ENCODE measurements at regions not wholly inside any gene's neighbourhood (a gene's known extent, or its start where the extent isn't known, plus 50 kb on each side); places are given as distances from the start of the nearest gene placed in this dataset.

DNA sequence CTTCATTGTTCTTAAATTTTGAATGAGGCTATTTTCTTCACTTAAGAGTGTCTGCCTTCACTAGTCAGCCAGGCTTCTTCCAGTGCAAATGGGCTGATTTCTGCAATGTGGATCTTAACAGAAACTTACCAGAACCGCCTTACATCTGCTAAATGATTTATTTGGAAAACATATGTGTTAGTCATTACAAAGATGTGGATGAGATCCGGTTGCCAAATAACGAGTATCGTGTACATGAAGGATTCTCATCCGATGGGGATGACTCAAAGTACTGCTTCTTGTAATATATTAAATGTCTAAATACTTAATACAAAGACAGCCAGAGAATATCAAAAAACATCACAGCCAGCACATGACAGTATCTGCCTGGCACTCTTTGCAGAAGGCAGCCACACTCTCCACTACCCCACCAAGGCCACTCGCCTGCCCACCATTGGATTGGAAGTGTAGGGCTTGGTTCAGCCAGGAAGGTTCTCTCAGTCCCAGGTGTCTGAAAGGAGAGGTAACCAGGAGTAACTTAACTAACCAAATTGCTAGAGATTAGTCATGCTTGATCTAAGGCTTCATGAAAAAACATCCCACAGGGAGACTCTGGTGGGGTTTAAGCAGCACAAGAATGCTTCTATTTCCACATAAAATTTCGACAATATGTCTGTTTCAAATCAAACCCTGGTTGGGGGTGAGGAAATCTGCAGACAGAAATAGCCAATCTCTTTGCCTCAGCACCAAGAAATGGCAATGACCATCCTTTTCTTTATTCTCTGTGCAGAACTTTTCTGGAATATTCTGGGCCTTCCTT lies 174.8 kb downstream of the GADD45G start:
- TF ChIP-seq, protein P1, sequence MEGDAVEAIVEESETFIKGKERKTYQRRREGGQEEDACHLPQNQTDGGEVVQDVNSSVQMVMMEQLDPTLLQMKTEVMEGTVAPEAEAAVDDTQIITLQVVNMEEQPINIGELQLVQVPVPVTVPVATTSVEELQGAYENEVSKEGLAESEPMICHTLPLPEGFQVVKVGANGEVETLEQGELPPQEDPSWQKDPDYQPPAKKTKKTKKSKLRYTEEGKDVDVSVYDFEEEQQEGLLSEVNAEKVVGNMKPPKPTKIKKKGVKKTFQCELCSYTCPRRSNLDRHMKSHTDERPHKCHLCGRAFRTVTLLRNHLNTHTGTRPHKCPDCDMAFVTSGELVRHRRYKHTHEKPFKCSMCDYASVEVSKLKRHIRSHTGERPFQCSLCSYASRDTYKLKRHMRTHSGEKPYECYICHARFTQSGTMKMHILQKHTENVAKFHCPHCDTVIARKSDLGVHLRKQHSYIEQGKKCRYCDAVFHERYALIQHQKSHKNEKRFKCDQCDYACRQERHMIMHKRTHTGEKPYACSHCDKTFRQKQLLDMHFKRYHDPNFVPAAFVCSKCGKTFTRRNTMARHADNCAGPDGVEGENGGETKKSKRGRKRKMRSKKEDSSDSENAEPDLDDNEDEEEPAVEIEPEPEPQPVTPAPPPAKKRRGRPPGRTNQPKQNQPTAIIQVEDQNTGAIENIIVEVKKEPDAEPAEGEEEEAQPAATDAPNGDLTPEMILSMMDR (IDR thresholded peaks at IDR 0.05; ENCODE audit: poor library complexity) = no peak
- no peak for TF ChIP-seq EZH2 (IDR thresholded peaks at IDR 0.05; ENCODE audit: borderline replicate concordance)

Data from hepatocyte (in vitro differentiated cells).